ENCODE measurements at regions not wholly inside any gene's neighbourhood (a gene's known extent, or its start where the extent isn't known, plus 50 kb on each side); places are given as distances from the start of the nearest gene placed in this dataset.

GRCh38 chr2:67923696-67924095 is 139.1 kb downstream of the C1D start:
- TF ChIP-seq, protein P1, sequence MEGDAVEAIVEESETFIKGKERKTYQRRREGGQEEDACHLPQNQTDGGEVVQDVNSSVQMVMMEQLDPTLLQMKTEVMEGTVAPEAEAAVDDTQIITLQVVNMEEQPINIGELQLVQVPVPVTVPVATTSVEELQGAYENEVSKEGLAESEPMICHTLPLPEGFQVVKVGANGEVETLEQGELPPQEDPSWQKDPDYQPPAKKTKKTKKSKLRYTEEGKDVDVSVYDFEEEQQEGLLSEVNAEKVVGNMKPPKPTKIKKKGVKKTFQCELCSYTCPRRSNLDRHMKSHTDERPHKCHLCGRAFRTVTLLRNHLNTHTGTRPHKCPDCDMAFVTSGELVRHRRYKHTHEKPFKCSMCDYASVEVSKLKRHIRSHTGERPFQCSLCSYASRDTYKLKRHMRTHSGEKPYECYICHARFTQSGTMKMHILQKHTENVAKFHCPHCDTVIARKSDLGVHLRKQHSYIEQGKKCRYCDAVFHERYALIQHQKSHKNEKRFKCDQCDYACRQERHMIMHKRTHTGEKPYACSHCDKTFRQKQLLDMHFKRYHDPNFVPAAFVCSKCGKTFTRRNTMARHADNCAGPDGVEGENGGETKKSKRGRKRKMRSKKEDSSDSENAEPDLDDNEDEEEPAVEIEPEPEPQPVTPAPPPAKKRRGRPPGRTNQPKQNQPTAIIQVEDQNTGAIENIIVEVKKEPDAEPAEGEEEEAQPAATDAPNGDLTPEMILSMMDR (conservative IDR thresholded peaks at IDR 0.05 in 1 of 2, IDR thresholded peaks at IDR 0.05 in 1 of 2; ENCODE audit: extremely low read depth in 1 of 2, insufficient read depth in 1 of 2, low read depth in 1 of 2, low read length in 2 of 2): no peak
- no peak for TF ChIP-seq EZH2 (IDR thresholded peaks at IDR 0.05; ENCODE audit: borderline replicate concordance, low read length)
